GM23338 (cell line): ENCODE measurements at regions not wholly inside any gene's neighbourhood (a gene's known extent, or its start where the extent isn't known, plus 50 kb on each side); places are given as distances from the start of the nearest gene placed in this dataset.

Experiments used
- ATAC-seq: fragments of 200-7000 bp; cut with Tn5 transposase; 3 replicates; pipeline ENCODE4 v1.9.1; 2020
- DNase-seq: peaks from one replicate; pipeline ENCODE4 v3.0.0-alpha.2; 2015; ENCODE audit warnings: low spot score
- H2AFZ ChIP-seq: fragments of 200-600 bp; sonication (generic); 2 replicates; pipeline ENCODE4 v1.8.0; 2016; ENCODE audit warnings: antibody characterized with exemption, mild to moderate bottlenecking, moderate library complexity
- H3F3A ChIP-seq: fragments of 200-600 bp; sonication (generic); replicated peaks from 2 replicates; pipeline ENCODE4 v1.8.0; 2017; ENCODE audit warnings: antibody characterized with exemption, mixed run types, low read depth
- H3K27ac ChIP-seq: fragments of 200-600 bp; sonication (generic); 2 replicates; pipeline ENCODE4 v1.6.1; 2016; ENCODE audit warnings: low read depth
- H3K27me3 ChIP-seq: fragments of 200-600 bp; sonication (generic); 2 replicates; pipeline ENCODE4 v1.8.0; 2016; ENCODE audit warnings: mild to moderate bottlenecking, mixed run types, moderate library complexity; ENCODE audit not compliant: insufficient read depth
- H3K36me3 ChIP-seq: fragments of 200-600 bp; sonication (generic); 2 replicates; pipeline ENCODE4 v1.8.0; 2016; ENCODE audit warnings: mild to moderate bottlenecking; ENCODE audit not compliant: insufficient read depth
- H3K4me1 ChIP-seq: fragments of 200-600 bp; sonication (generic); 2 replicates; pipeline ENCODE4 v1.8.0; 2016; ENCODE audit warnings: mild to moderate bottlenecking, moderate library complexity; ENCODE audit not compliant: insufficient read depth
- H3K4me2 ChIP-seq: fragments of 200-600 bp; sonication (generic); 2 replicates; pipeline ENCODE4 v1.7.1; 2017; ENCODE audit warnings: mixed run types
- H3K4me3 ChIP-seq: fragments of 200-600 bp; sonication (generic); 2 replicates; pipeline ENCODE4 v1.6.1; 2016; ENCODE audit warnings: mixed run types
- H3K79me2 ChIP-seq: fragments of 200-600 bp; sonication (generic); replicated peaks from 2 replicates; pipeline ENCODE4 v1.8.0; 2017; ENCODE audit warnings: mild to moderate bottlenecking; ENCODE audit not compliant: insufficient read depth
- H3K9me2 ChIP-seq: fragments of 200-600 bp; sonication (generic); 2 replicates; pipeline ENCODE4 v1.8.0; 2017; ENCODE audit not compliant: insufficient read depth
- H4K20me1 ChIP-seq: fragments of 200-600 bp; sonication (generic); replicated peaks from 2 replicates; pipeline ENCODE4 v1.8.0; 2017; ENCODE audit warnings: mild to moderate bottlenecking; ENCODE audit not compliant: insufficient read depth
- H3K27ac Mint-ChIP-seq: 2 replicates; pipeline ENCODE4 v1.8.0; 2020; ENCODE audit warnings: inconsistent platforms, mild to moderate bottlenecking, moderate library complexity, mixed read lengths
- H3K27me3 Mint-ChIP-seq: 3 replicates; pipeline ENCODE4 v1.8.0; 2022; ENCODE audit warnings: low read depth, mild to moderate bottlenecking, moderate library complexity, mixed read lengths, inconsistent platforms; ENCODE audit not compliant: insufficient read depth, poor library complexity
- H3K36me3 Mint-ChIP-seq: 3 replicates; pipeline ENCODE4 v1.8.0; 2021; ENCODE audit warnings: low read depth, mild to moderate bottlenecking, inconsistent platforms, moderate library complexity, mixed read lengths
- H3K4me1 Mint-ChIP-seq: 3 replicates; pipeline ENCODE4 v1.8.0; 2020; ENCODE audit warnings: mild to moderate bottlenecking, inconsistent platforms, mixed read lengths
- H3K4me3 Mint-ChIP-seq: 3 replicates; pipeline ENCODE4 v1.8.0; 2021; ENCODE audit warnings: moderate library complexity, mild to moderate bottlenecking, inconsistent platforms, mixed read lengths
- H3K9me3 Mint-ChIP-seq: 3 replicates; pipeline ENCODE4 v1.8.0; 2020; ENCODE audit warnings: moderate library complexity, mild to moderate bottlenecking, inconsistent platforms, mixed read lengths
- EZH2 ChIP-seq: fragments of 200-600 bp; sonication (generic); IDR thresholded peaks from one replicate; pipeline ENCODE4 v1.8.0; 2017; ENCODE audit warnings: antibody characterized with exemption, mild to moderate bottlenecking, low read depth; ENCODE audit not compliant: unreplicated experiment
- NANOG ChIP-seq: IDR thresholded peaks from 2 replicates; pipeline ENCODE4 v1.6.1; 2016; ENCODE audit warnings: antibody characterized with exemption, borderline replicate concordance
- POLR2AphosphoS5 ChIP-seq: IDR thresholded peaks from 2 replicates; pipeline ENCODE4 v1.6.1; 2016; ENCODE audit warnings: antibody characterized with exemption, low read depth
- ZNF114 ChIP-seq: fragments of 250-450 bp; sonication (Bioruptor Pico); IDR thresholded peaks from 2 replicates; pipeline ENCODE4 v1.5.0; 2020; ENCODE audit warnings: mild to moderate bottlenecking, moderate library complexity
- ZNF331 ChIP-seq: fragments of 250-450 bp; sonication (Bioruptor Pico); IDR thresholded peaks from 2 replicates; pipeline ENCODE4 v1.5.0; 2020; ENCODE audit warnings: low read depth, mild to moderate bottlenecking, moderate library complexity
- TF ChIP-seq, protein P1 (sequence below): IDR thresholded peaks from one replicate; pipeline ENCODE4 v1.6.1; 2018; ENCODE audit warnings: antibody characterized with exemption; ENCODE audit not compliant: unreplicated experiment
- TF ChIP-seq, protein P2 (sequence below), 2 experiments: fragments of 200-600 bp in 1 of 2; sonication (generic) in 1 of 2; conservative IDR thresholded peaks; 2 replicates each; pipeline versions ENCODE4 v1.5.1 to v1.6.1; 2016 to 2017; ENCODE audit warnings: antibody characterized with exemption in 2 of 2, low read depth in 2 of 2, mild to moderate bottlenecking in 2 of 2, moderate library complexity in 1 of 2
- TF ChIP-seq, protein P3 (sequence below): IDR thresholded peaks from 2 replicates; pipeline ENCODE4 v1.6.1; 2016; ENCODE audit warnings: antibody characterized with exemption

DNA sequence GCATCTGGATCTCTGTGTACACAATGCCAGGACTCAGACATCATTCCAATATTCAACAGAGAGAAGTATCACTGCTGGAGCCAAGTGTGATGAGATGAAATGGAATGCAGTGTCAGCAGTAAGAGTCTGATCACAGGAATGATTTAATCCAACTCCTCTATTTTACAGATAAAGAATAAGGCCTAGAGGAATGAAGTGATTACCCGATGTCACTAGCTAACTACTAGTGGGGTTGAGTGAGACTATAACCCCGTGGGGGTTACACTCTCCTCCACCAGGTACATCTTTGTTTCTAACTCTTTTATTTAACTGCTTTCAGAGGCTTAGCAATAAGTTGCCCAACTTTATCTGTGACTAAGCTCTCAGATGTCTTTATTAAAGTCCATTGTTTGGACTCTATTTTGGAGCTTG, 94.2 kb upstream of the FAT3 start:
- TF ChIP-seq ZNF114 (CRISPR knock-in tag) (no peak), NANOG (no peak), EZH2 (no peak), ZNF331 (CRISPR knock-in tag) (no peak), POLR2AphosphoS5 (no peak)
- TF ChIP-seq, protein P1, sequence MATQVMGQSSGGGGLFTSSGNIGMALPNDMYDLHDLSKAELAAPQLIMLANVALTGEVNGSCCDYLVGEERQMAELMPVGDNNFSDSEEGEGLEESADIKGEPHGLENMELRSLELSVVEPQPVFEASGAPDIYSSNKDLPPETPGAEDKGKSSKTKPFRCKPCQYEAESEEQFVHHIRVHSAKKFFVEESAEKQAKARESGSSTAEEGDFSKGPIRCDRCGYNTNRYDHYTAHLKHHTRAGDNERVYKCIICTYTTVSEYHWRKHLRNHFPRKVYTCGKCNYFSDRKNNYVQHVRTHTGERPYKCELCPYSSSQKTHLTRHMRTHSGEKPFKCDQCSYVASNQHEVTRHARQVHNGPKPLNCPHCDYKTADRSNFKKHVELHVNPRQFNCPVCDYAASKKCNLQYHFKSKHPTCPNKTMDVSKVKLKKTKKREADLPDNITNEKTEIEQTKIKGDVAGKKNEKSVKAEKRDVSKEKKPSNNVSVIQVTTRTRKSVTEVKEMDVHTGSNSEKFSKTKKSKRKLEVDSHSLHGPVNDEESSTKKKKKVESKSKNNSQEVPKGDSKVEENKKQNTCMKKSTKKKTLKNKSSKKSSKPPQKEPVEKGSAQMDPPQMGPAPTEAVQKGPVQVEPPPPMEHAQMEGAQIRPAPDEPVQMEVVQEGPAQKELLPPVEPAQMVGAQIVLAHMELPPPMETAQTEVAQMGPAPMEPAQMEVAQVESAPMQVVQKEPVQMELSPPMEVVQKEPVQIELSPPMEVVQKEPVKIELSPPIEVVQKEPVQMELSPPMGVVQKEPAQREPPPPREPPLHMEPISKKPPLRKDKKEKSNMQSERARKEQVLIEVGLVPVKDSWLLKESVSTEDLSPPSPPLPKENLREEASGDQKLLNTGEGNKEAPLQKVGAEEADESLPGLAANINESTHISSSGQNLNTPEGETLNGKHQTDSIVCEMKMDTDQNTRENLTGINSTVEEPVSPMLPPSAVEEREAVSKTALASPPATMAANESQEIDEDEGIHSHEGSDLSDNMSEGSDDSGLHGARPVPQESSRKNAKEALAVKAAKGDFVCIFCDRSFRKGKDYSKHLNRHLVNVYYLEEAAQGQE: no peak
- TF ChIP-seq, protein P2, sequence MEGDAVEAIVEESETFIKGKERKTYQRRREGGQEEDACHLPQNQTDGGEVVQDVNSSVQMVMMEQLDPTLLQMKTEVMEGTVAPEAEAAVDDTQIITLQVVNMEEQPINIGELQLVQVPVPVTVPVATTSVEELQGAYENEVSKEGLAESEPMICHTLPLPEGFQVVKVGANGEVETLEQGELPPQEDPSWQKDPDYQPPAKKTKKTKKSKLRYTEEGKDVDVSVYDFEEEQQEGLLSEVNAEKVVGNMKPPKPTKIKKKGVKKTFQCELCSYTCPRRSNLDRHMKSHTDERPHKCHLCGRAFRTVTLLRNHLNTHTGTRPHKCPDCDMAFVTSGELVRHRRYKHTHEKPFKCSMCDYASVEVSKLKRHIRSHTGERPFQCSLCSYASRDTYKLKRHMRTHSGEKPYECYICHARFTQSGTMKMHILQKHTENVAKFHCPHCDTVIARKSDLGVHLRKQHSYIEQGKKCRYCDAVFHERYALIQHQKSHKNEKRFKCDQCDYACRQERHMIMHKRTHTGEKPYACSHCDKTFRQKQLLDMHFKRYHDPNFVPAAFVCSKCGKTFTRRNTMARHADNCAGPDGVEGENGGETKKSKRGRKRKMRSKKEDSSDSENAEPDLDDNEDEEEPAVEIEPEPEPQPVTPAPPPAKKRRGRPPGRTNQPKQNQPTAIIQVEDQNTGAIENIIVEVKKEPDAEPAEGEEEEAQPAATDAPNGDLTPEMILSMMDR (conservative IDR thresholded peaks at IDR 0.05; ENCODE audit: low read depth in 2 of 2): no peak
- no peak overlapping the region for H3K27ac ChIP-seq
- no peaks in the 10 kb centered on the region for H3F3A ChIP-seq
- no peak overlapping the region for H3K4me3 ChIP-seq
- Mint-ChIP-seq H3K4me1 (peaks cover 2% of the 10 kb centered on the region; the same call in 1 of the 3 replicates), H3K9me3 (no peaks in the 10 kb centered on the region; the same call in 2 of the 3 replicates), H3K27ac (no peak overlapping the region), H3K36me3 (no peaks in the 10 kb centered on the region), H3K27me3 (no peaks in the 10 kb centered on the region), H3K4me3 (no peak overlapping the region)
- H3K27me3 ChIP-seq: no peaks in the 10 kb centered on the region
- ATAC-seq: no peak
- no peak for DNase-seq
- no peak overlapping the region for H3K4me2 ChIP-seq
- no peak overlapping the region for H2AFZ ChIP-seq
- H4K20me1 ChIP-seq: no peaks in the 10 kb centered on the region
- H3K36me3 ChIP-seq: no peaks in the 10 kb centered on the region
- H3K79me2 ChIP-seq: no peaks in the 10 kb centered on the region
- H3K4me1 ChIP-seq: no peaks in the 10 kb centered on the region
- H3K9me2 ChIP-seq: peaks cover 5% of the 10 kb centered on the region

DNA sequence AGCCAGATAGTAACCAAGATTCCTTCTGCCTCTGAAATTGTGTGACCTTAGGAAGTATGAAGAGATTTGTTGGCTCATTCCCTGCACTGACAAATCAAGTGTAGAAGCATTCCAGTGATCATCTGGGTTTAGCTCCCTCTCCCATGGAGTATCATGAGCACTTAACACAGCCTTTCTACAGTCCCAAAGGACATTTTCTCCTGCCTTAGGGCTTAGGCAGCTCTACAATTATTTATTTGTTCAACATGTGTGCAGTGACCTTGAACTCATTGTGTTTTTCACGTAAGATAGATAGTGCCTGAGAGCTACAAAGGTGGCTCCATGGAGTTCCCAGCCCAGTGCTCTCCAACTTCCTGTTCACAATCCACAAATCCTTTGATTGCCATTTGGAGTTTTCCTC, 94.8 kb upstream of the FAT3 start:
- no peak overlapping the region for H3K4me2 ChIP-seq
- no peak overlapping the region for H2AFZ ChIP-seq
- no peak overlapping the region for H3K27ac ChIP-seq

More for the DNA sequence above, 94.8 kb upstream of the FAT3 start:
- no peaks in the 10 kb centered on the region for H3K36me3 Mint-ChIP-seq
- no peaks in the 10 kb centered on the region; the same call in 2 of the 3 replicates for H3K9me3 Mint-ChIP-seq
- no peaks in the 10 kb centered on the region for H3K27me3 ChIP-seq
- no peak for DNase-seq
- peaks cover 2% of the 10 kb centered on the region; the same call in 1 of the 3 replicates for H3K4me1 Mint-ChIP-seq
- no peak overlapping the region for H3K4me3 ChIP-seq
- no peak overlapping the region for H3K4me3 Mint-ChIP-seq
- no peaks in the 10 kb centered on the region for H3K27me3 Mint-ChIP-seq
- no peaks in the 10 kb centered on the region for H3K4me1 ChIP-seq
- no peaks in the 10 kb centered on the region for H3K36me3 ChIP-seq
- no peaks in the 10 kb centered on the region for H3K79me2 ChIP-seq
- ATAC-seq: no peak
- no peaks in the 10 kb centered on the region for H4K20me1 ChIP-seq
- peaks cover 5% of the 10 kb centered on the region for H3K9me2 ChIP-seq
- no peaks in the 10 kb centered on the region for H3F3A ChIP-seq
- H3K27ac Mint-ChIP-seq: no peak overlapping the region
- TF ChIP-seq, protein P3, sequence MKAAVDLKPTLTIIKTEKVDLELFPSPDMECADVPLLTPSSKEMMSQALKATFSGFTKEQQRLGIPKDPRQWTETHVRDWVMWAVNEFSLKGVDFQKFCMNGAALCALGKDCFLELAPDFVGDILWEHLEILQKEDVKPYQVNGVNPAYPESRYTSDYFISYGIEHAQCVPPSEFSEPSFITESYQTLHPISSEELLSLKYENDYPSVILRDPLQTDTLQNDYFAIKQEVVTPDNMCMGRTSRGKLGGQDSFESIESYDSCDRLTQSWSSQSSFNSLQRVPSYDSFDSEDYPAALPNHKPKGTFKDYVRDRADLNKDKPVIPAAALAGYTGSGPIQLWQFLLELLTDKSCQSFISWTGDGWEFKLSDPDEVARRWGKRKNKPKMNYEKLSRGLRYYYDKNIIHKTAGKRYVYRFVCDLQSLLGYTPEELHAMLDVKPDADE: no peak
- TF ChIP-seq ZNF331 (CRISPR knock-in tag) (no peak), ZNF114 (CRISPR knock-in tag) (no peak)
- TF ChIP-seq, protein P1: no peak
